HFFc6 (cell line): ENCODE measurements at regions not wholly inside any gene's neighbourhood (a gene's known extent, or its start where the extent isn't known, plus 50 kb on each side); places are given as distances from the start of the nearest gene placed in this dataset.
A peak's percentile ranks its signal among the peaks of the same experiment; 100 is the strongest.

Source experiments
- DNase-seq: peaks from one replicate; pipeline ENCODE4 v3.0.0-alpha.2; 2018
- H3K27ac Mint-ChIP-seq: 2 replicates; pipeline ENCODE4 v1.8.0; 2020; ENCODE audit warnings: mild to moderate bottlenecking, mixed read lengths
- H3K27me3 Mint-ChIP-seq: 2 replicates; pipeline ENCODE4 v1.8.0; 2021; ENCODE audit warnings: mild to moderate bottlenecking, moderate library complexity, mixed read lengths; ENCODE audit not compliant: insufficient read depth
- H3K36me3 Mint-ChIP-seq: 2 replicates; pipeline ENCODE4 v1.8.0; 2021; ENCODE audit warnings: low read depth, mixed read lengths
- H3K4me1 Mint-ChIP-seq: 2 replicates; pipeline ENCODE4 v1.8.0; 2020; ENCODE audit warnings: low read depth, mixed read lengths
- H3K4me3 Mint-ChIP-seq: 2 replicates; pipeline ENCODE4 v1.8.0; 2020; ENCODE audit warnings: mild to moderate bottlenecking, moderate library complexity, mixed read lengths
- H3K9me3 Mint-ChIP-seq: 2 replicates; pipeline ENCODE4 v1.8.0; 2020; ENCODE audit warnings: mild to moderate bottlenecking, mixed read lengths
- TF ChIP-seq, protein P1 (sequence below): fragments of 200-600 bp; sonication (generic); IDR thresholded peaks from 2 replicates; pipeline ENCODE4 v1.5.0; 2021; ENCODE audit warnings: antibody characterized with exemption, mild to moderate bottlenecking

DNA sequence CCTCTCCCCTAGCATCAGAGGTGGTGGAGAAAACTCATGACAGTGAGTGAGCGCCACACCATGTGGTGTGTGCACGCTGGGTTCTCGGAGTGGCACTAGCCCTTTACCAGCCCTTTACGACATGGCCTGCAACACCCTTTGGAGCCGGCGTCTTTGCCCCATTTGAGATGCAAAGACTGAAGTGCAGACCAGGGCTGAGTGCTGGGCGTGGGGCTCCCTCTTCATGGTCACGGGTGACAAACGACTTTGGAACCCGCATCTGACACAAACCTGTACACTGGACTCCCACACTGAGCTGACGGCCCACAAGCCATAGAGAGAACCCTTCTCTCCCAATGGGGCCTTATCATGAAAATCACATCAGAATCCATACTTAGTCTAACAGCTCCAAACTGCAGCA is 76.8 kb upstream of the ALDH1L1 start:
- DNase-seq: no peak
- Mint-ChIP-seq H3K4me1 (peaks cover 18% of the 10 kb centered on the region), H3K9me3 (no peaks in the 10 kb centered on the region; the same call in 1 of the 2 replicates), H3K27me3 (peaks cover 4% of the 10 kb centered on the region), H3K4me3 (no peak overlapping the region), H3K27ac (no peak overlapping the region), H3K36me3 (no peaks in the 10 kb centered on the region)
- TF ChIP-seq, protein P1, sequence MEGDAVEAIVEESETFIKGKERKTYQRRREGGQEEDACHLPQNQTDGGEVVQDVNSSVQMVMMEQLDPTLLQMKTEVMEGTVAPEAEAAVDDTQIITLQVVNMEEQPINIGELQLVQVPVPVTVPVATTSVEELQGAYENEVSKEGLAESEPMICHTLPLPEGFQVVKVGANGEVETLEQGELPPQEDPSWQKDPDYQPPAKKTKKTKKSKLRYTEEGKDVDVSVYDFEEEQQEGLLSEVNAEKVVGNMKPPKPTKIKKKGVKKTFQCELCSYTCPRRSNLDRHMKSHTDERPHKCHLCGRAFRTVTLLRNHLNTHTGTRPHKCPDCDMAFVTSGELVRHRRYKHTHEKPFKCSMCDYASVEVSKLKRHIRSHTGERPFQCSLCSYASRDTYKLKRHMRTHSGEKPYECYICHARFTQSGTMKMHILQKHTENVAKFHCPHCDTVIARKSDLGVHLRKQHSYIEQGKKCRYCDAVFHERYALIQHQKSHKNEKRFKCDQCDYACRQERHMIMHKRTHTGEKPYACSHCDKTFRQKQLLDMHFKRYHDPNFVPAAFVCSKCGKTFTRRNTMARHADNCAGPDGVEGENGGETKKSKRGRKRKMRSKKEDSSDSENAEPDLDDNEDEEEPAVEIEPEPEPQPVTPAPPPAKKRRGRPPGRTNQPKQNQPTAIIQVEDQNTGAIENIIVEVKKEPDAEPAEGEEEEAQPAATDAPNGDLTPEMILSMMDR: no peak

DNA sequence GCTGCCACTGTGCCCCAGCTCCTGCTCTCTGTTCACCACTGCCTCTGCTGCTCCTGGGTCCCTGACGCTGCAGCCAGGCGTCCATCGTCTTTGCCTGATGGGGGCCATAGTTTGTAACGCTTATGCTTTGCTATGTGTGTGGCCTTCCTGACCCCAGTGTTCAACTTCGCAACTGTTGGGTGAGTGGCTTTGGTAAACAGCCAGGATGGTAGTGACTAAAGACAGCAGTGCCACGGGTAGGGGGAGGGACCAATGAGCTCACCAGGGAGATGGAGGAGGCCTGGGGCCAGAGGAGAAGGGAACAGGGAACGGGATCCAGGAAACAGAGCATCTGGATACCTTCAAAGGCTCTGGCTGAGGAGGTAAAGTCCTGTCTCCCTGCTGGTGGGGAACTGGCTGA is 75.9 kb upstream of the ALDH1L1 start:
- Mint-ChIP-seq H3K9me3 (no peaks in the 10 kb centered on the region), H3K27me3 (peaks cover 4% of the 10 kb centered on the region), H3K4me3 (no peak overlapping the region), H3K4me1 (peaks cover 12% of the 10 kb centered on the region), H3K27ac (no peak overlapping the region), H3K36me3 (no peaks in the 10 kb centered on the region)
- TF ChIP-seq, protein P1: no peak
- peak; percentile 13 for DNase-seq

DNA sequence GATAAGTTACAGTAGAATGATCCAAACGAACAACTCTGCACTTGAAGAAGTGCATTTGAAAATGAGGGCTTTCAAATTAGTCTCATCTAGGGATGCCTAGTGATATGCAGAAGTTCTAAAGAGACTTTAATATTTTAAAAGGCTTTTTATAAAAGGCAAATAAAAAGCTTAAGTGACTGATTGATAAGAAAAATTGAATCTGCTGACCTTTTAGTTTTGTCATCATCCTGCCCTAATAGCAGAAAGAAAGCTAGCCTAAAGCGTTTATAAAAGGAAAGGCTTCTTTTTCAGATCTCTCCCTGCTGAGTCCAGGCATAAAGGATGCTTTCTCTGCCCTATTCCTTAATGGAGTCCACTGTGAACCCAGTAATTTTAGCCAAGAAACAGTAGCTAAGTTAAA is 72.7 kb upstream of the ALDH1L1 start:
- Mint-ChIP-seq H3K4me3 (no peak overlapping the region), H3K9me3 (no peaks in the 10 kb centered on the region; the same call in 1 of the 2 replicates), H3K27me3 (peaks cover 5% of the 10 kb centered on the region), H3K4me1 (peaks cover 5% of the 10 kb centered on the region; the same call in 1 of the 2 replicates), H3K27ac (no peak overlapping the region), H3K36me3 (no peaks in the 10 kb centered on the region; the same call in 1 of the 2 replicates)
- TF ChIP-seq, protein P1: no peak
- no peak for DNase-seq

DNA sequence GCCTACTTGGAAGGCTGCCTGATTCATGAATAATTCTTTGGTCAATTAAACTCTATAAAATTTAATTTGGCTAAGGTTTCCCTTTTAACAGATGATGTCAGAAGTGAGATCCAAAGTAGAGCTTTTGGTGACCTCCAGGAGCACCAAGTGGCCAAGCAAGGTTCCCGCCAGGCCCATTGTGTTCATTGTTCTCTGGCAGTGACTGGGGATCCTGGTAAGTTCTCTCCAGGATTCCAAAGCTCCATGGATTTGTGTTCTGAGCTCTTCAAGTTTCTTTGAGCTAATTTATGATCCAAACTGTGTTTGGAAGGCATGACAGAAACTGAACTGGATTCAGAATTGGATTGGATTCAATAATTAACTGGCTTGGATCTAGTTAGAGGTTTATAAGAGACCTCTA is 72.0 kb upstream of the ALDH1L1 start:
- no peak for DNase-seq
- Mint-ChIP-seq H3K4me1 (peaks cover 5% of the 10 kb centered on the region; the same call in 1 of the 2 replicates), H3K27ac (no peak overlapping the region), H3K27me3 (peaks cover 5% of the 10 kb centered on the region; the same call in 1 of the 2 replicates), H3K9me3 (peaks cover 3% of the 10 kb centered on the region), H3K4me3 (no peak overlapping the region), H3K36me3 (peaks cover 7% of the 10 kb centered on the region; the same call in 1 of the 2 replicates)
- TF ChIP-seq, protein P1: no peak

DNA sequence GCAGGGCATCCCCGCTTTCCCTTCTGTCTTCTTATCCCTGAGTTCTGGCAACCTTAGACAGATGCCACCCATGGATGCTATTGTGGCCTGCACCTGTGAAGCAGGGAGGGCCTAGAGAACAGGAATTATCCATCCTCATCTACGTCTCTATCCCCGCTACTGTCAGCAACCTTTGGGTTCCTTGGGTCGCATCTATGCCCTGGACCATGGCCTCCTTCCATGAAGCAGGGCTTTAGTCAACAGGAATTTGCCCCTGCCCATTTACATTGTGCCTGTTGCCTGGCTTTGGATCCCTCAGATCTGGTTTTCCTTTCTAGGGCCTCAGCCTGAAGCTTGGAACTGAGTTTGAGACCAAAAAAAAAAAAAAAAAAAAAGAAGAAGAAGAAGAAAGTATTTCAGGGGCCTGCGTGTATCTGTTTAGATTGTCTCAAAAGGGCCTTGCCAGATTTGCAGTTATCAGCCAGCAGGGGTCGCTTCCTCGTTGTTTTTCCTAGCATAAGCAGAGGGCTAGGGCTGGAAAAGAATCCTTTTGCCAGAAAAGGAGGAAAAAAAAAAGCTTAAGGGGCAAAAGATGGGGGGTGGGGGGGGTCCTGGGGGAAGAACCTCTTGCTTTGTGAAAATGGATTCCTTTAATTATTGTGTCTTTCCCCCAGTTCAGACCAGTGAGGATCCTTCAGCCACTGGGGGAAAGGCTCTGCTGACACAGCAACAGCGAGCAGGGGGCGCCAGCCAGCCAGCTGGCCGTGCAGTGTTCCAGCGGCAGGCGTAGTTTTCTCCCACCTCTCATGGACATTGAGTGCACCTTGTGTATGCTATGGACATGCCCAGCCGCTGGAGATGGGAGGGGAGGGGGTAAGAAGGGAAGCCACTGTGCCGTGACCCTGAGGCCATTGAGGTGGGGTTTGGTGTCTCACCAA is 65.7 kb upstream of the ALDH1L1 start:
- Mint-ChIP-seq H3K27ac (no peak overlapping the region), H3K36me3 (peaks cover 9% of the 10 kb centered on the region; the same call in 1 of the 2 replicates), H3K4me3 (no peak overlapping the region), H3K27me3 (peaks cover 4% of the 10 kb centered on the region), H3K4me1 (no peaks in the 10 kb centered on the region), H3K9me3 (peaks cover 5% of the 10 kb centered on the region)
- TF ChIP-seq, protein P1: peak; percentile 81
- peak; percentile 43 for DNase-seq
